ENCODE measurements at regions not wholly inside any gene's neighbourhood (a gene's known extent, or its start where the extent isn't known, plus 50 kb on each side); places are given as distances from the start of the nearest gene placed in this dataset.
A peak's percentile ranks its signal among the peaks of the same experiment; 100 is the strongest.
"Not testable (repeated sequence)": the region's sequence is repeated elsewhere in the genome, so short reads cannot be mapped to it uniquely, and the experiment has no call there.

DNA sequence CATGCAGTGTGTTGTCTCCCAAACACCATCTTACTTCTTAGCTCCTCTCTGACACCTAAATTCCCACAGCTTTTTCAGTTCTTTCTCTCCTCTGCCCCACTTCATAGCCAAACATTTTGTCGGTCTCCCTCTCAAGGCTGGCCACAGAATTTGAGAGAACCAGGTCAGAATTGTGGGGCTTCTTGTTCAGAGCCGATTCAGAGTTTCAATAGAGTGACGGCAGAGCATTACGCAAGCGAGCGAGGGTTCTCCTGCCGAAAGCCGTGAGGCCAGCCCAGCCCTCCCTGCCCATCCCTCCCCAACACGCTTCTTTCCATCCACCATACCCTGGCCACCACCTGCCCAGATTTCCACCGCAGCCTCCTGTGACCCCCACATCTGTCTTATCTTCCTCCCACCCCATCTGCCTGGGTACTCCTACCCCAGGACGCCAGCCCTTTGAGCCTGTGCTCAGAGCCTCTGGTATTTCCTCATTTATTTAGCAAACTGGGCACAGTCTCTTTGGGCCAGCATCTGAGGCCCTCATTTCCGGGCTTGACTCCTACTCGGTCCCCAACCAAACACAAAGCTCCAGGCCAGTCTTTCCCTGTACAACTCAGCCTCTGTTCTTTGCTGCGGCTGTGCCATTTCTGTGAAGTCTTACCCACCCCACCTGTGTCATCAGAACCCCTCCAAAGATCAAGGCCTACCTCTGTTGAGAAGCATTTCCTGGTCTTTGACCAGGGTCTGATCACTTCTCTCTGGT is 70.0 kb upstream of the MAP4K4 start:
- no peaks in the 10 kb centered on the region for H3K36me3 ChIP-seq (replicated peaks; ENCODE audit: insufficient read depth, low read depth)
- H3K4me3 ChIP-seq, result no peak overlapping the region
- no peaks in the 10 kb centered on the region for H3K79me2 ChIP-seq
- 89% methylated on average over 14 of the region's 14 CpGs for WGBS (ENCODE audit: low lambda C conversion rate, missing lambda C conversion rate)
- no peaks in the 10 kb centered on the region for H3K4me1 ChIP-seq (ENCODE audit: insufficient read depth)
- H3K27ac ChIP-seq, result no peak overlapping the region
- no peak overlapping the region for H3K4me2 ChIP-seq
- no peaks in the 10 kb centered on the region for H3K9me3 ChIP-seq (ENCODE audit: low read depth)
- H4K20me1 ChIP-seq (ENCODE audit: insufficient read depth, poor library complexity, severe bottlenecking), result no peaks in the 10 kb centered on the region
- no peak for TF ChIP-seq EZH2phosphoT487 (IDR thresholded peaks at IDR 0.05; ENCODE audit: low read depth, severe bottlenecking, unreplicated experiment)
- DNase-seq (ENCODE audit: low spot score), result no peak
- H3K27me3 ChIP-seq, result no peaks in the 10 kb centered on the region
- no peaks in the 10 kb centered on the region for H3K9me2 ChIP-seq (replicated peaks; ENCODE audit: insufficient read depth)
- no peak overlapping the region for H2AFZ ChIP-seq

DNA sequence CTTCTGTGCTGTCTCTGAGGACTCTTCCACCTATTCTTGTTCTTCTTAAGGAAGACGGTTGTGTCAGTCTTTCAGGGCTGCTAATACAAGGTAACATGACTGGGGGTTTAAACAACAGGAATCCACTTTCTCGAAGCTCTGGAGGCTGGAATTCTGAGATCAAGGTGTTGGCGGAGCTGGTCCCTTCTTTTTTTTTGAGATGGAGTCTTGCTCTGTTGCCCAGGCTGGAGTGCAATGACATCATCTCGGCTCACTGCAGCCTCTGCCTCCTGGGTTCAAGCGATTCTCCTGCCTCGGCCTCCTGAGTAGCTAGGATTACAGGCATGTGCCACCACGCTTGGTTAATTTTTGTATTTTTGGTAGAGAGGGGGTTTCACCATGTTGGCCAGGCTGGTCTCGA is 71.7 kb upstream of the MAP4K4 start:
- DNase-seq (ENCODE audit: low spot score); H3K9me2 ChIP-seq (replicated peaks; ENCODE audit: insufficient read depth); H3K27ac ChIP-seq; H3K36me3 ChIP-seq (replicated peaks; ENCODE audit: insufficient read depth, low read depth); H3K4me3 ChIP-seq; H3K9me3 ChIP-seq (ENCODE audit: low read depth); H2AFZ ChIP-seq; H4K20me1 ChIP-seq (ENCODE audit: insufficient read depth, poor library complexity, severe bottlenecking); H3K27me3 ChIP-seq; H3K79me2 ChIP-seq; H3K4me1 ChIP-seq (ENCODE audit: insufficient read depth); H3K4me2 ChIP-seq: not testable (repeated sequence)
- 95% methylated on average over 8 of the region's 8 CpGs for WGBS (ENCODE audit: low lambda C conversion rate, missing lambda C conversion rate)

DNA sequence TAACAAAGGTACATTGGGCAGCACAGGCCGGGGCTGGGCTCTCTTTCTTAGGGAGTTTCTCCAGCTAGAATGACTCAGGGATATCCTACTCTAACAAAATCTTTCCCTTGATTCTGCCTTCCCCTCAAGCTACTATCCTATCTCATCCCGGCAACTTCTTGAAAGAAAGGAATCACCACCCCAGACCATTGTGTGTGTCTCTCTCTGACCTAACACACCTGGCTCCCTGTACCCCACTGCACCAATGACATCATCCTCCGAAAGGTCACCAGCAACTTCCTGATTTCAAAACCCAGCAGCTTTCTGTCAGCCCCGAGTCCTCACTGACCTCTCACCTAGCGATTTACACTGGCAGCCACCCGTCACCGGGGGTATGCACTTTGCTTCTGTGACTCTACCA is 72.1 kb upstream of the MAP4K4 start:
- Histone ChIP-seq H3K4me3 (no peak overlapping the region), H3K4me2 (no peak overlapping the region), H3K27me3 (no peaks in the 10 kb centered on the region), H4K20me1 (ENCODE audit: insufficient read depth, poor library complexity, severe bottlenecking) (no peaks in the 10 kb centered on the region), H3K36me3 (replicated peaks; ENCODE audit: insufficient read depth, low read depth) (no peaks in the 10 kb centered on the region), H2AFZ (no peak overlapping the region), H3K79me2 (no peaks in the 10 kb centered on the region), H3K4me1 (ENCODE audit: insufficient read depth) (no peaks in the 10 kb centered on the region), H3K9me2 (replicated peaks; ENCODE audit: insufficient read depth) (no peaks in the 10 kb centered on the region), H3K27ac (no peak overlapping the region), H3K9me3 (ENCODE audit: low read depth) (no peaks in the 10 kb centered on the region)
- DNase-seq (ENCODE audit: low spot score), result peak; percentile 12
- TF ChIP-seq, protein P1, sequence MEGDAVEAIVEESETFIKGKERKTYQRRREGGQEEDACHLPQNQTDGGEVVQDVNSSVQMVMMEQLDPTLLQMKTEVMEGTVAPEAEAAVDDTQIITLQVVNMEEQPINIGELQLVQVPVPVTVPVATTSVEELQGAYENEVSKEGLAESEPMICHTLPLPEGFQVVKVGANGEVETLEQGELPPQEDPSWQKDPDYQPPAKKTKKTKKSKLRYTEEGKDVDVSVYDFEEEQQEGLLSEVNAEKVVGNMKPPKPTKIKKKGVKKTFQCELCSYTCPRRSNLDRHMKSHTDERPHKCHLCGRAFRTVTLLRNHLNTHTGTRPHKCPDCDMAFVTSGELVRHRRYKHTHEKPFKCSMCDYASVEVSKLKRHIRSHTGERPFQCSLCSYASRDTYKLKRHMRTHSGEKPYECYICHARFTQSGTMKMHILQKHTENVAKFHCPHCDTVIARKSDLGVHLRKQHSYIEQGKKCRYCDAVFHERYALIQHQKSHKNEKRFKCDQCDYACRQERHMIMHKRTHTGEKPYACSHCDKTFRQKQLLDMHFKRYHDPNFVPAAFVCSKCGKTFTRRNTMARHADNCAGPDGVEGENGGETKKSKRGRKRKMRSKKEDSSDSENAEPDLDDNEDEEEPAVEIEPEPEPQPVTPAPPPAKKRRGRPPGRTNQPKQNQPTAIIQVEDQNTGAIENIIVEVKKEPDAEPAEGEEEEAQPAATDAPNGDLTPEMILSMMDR (IDR thresholded peaks at IDR 0.05; ENCODE audit: poor library complexity), result no peak
- TF ChIP-seq EZH2phosphoT487 (IDR thresholded peaks at IDR 0.05; ENCODE audit: low read depth, severe bottlenecking, unreplicated experiment), result no peak
- TF ChIP-seq EZH2 (IDR thresholded peaks at IDR 0.05; ENCODE audit: borderline replicate concordance), result no peak
- 70% methylated on average over 7 of the region's 7 CpGs for WGBS (ENCODE audit: low lambda C conversion rate, missing lambda C conversion rate)

DNA sequence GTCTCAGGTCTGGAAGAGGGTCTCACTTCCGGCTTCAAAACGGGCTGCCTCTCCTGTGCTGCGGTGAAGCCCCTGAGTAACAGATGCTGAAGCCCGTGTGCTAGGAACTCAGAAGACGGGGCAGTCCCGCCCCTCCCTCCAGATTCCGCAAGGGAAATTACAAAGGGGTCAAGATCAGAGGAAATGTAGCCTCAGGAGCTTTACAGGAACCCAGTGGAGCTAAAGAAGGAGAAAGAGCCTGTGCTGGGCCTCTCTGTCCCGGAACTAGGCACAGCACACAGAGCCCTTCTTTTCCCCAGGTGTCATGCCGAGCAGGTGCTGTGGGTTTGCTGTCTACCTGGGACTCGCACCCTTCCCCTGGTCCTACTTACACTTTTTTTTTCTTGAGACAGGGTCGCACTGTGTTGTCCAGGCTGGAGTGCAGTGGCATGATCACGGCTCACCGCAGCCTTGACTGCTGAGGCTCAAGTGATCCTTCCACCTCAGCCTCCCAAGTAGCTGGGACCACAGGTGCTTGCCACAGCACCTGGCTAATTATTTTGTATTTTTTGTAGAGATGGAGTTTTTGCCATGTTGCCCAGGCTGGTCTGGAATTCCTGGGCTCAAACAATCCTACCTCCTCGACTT is 72.7 kb upstream of the MAP4K4 start:
- Histone ChIP-seq H3K4me3 (no peak overlapping the region), H3K4me2 (no peak overlapping the region), H3K79me2 (no peaks in the 10 kb centered on the region), H4K20me1 (ENCODE audit: insufficient read depth, poor library complexity, severe bottlenecking) (no peaks in the 10 kb centered on the region), H3K36me3 (replicated peaks; ENCODE audit: insufficient read depth, low read depth) (no peaks in the 10 kb centered on the region), H3K27ac (no peak overlapping the region), H3K9me3 (ENCODE audit: low read depth) (no peaks in the 10 kb centered on the region), H2AFZ (no peak overlapping the region), H3K4me1 (ENCODE audit: insufficient read depth) (no peaks in the 10 kb centered on the region), H3K27me3 (no peaks in the 10 kb centered on the region), H3K9me2 (replicated peaks; ENCODE audit: insufficient read depth) (no peaks in the 10 kb centered on the region)
- DNase-seq (ENCODE audit: low spot score), result no peak
- TF ChIP-seq EZH2phosphoT487 (IDR thresholded peaks at IDR 0.05; ENCODE audit: low read depth, severe bottlenecking, unreplicated experiment) (no peak), EZH2 (IDR thresholded peaks at IDR 0.05; ENCODE audit: borderline replicate concordance) (no peak)
- TF ChIP-seq, protein P1 (IDR thresholded peaks at IDR 0.05; ENCODE audit: poor library complexity), result no peak
- 84% methylated on average over 14 of the region's 14 CpGs for WGBS (ENCODE audit: low lambda C conversion rate, missing lambda C conversion rate)
